Loucy (cell line): ENCODE measurements at regions not wholly inside any gene's neighbourhood (a gene's known extent, or its start where the extent isn't known, plus 50 kb on each side); places are given as distances from the start of the nearest gene placed in this dataset.

Experiments
- CTCF ChIP-seq: fragments of 200-600 bp; sonication (generic); conservative IDR thresholded peaks from 2 replicates; pipeline ENCODE4 v1.5.1; 2014; ENCODE audit warnings: mild to moderate bottlenecking, antibody characterized with exemption, low read length
- EZH2phosphoT487 ChIP-seq: fragments of 200-600 bp; IDR thresholded peaks from 2 replicates; pipeline ENCODE4 v1.6.1; 2018; ENCODE audit warnings: antibody characterized with exemption, mild to moderate bottlenecking, moderate library complexity, borderline replicate concordance

DNA sequence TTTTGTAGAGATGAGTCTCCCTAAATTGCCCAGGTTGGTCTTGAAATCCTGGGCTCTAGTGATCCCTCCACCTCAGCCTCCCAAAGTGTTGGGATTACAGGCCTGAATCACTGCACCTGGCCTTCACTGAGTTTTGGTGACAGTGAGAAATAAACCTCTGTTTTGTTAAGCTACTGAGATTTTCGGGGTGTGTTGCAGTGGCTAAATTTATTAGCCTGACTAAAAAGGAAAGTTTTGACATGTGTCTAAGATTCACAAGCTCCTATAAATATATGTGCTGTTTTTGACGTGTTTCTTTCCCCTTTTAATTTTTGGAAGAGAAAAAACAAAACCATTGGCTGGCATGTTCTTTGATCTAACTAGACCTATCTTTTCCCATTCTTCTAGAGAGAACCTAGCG is 190.5 kb upstream of the MC4R start:
- TF ChIP-seq CTCF (no peak), EZH2phosphoT487 (no peak)
